GM23338 (cell line): ENCODE measurements at regions not wholly inside any gene's neighbourhood (a gene's known extent, or its start where the extent isn't known, plus 50 kb on each side); places are given as distances from the start of the nearest gene placed in this dataset.

ENCODE experiments used
- CREB1 ChIP-seq: fragments of 250-450 bp; sonication (Bioruptor Pico); IDR thresholded peaks from 2 replicates; pipeline ENCODE4 v1.5.0; 2020; ENCODE audit warnings: low read depth, mild to moderate bottlenecking, moderate library complexity
- CTCF ChIP-seq, 2 experiments: fragments of 200-600 bp in 1 of 2; sonication (generic) in 1 of 2; conservative IDR thresholded peaks; 2 replicates each; pipeline versions ENCODE4 v1.5.1 to v1.6.1; 2016 to 2017; ENCODE audit warnings: antibody characterized with exemption in 2 of 2, low read depth in 2 of 2, mild to moderate bottlenecking in 2 of 2, moderate library complexity in 1 of 2
- ETS1 ChIP-seq: IDR thresholded peaks from 2 replicates; pipeline ENCODE4 v1.6.1; 2016; ENCODE audit warnings: antibody characterized with exemption
- EZH2 ChIP-seq: fragments of 200-600 bp; sonication (generic); IDR thresholded peaks from one replicate; pipeline ENCODE4 v1.8.0; 2017; ENCODE audit warnings: antibody characterized with exemption, mild to moderate bottlenecking, low read depth; ENCODE audit not compliant: unreplicated experiment
- EZH2phosphoT487 ChIP-seq: fragments of 200-600 bp; sonication (generic); IDR thresholded peaks from one replicate; pipeline ENCODE4 v1.8.1; 2018; ENCODE audit warnings: antibody characterized with exemption; ENCODE audit not compliant: unreplicated experiment
- JUNB ChIP-seq: IDR thresholded peaks from one replicate; pipeline ENCODE4 v1.6.1; 2016; ENCODE audit warnings: antibody characterized with exemption; ENCODE audit not compliant: unreplicated experiment
- POLR2AphosphoS5 ChIP-seq: IDR thresholded peaks from 2 replicates; pipeline ENCODE4 v1.6.1; 2016; ENCODE audit warnings: antibody characterized with exemption, low read depth
- REST ChIP-seq: IDR thresholded peaks from one replicate; pipeline ENCODE4 v1.6.1; 2018; ENCODE audit warnings: antibody characterized with exemption; ENCODE audit not compliant: unreplicated experiment
- STAT1 ChIP-seq: IDR thresholded peaks from one replicate; pipeline ENCODE4 v1.6.1; 2016; ENCODE audit warnings: antibody characterized with exemption; ENCODE audit not compliant: unreplicated experiment
- ZNF331 ChIP-seq: fragments of 250-450 bp; sonication (Bioruptor Pico); IDR thresholded peaks from 2 replicates; pipeline ENCODE4 v1.5.0; 2020; ENCODE audit warnings: low read depth, mild to moderate bottlenecking, moderate library complexity

GRCh38 chr6:82076916-82077315 lies 170.6 kb downstream of the IBTK start:
- TF ChIP-seq EZH2 (no peak), CTCF (conservative IDR thresholded peaks at IDR 0.05; ENCODE audit: low read depth in 2 of 2) (no peak), POLR2AphosphoS5 (no peak), REST (no peak), CREB1 (CRISPR knock-in tag) (no peak), JUNB (no peak), ZNF331 (CRISPR knock-in tag) (no peak), STAT1 (no peak), ETS1 (no peak), EZH2phosphoT487 (no peak)
